HepG2 (cell line): ENCODE measurements at regions not wholly inside any gene's neighbourhood (a gene's known extent, or its start where the extent isn't known, plus 50 kb on each side); places are given as distances from the start of the nearest gene placed in this dataset.
A peak's percentile ranks its signal among the peaks of the same experiment; 100 is the strongest.

ENCODE experiments used
- ATAC-seq: fragments of 200-7000 bp; cut with Tn5 transposase; 3 replicates; pipeline ENCODE4 v1.9.1; 2020; ENCODE audit warnings: mild to moderate bottlenecking, moderate library complexity
- BruUV-seq: library from RNA; stranded (reverse); fragments of 400-500 nt; replicated peaks from 2 replicates; lab custom pipeline; 2021; lab: Mats Ljungman, UMichigan
- CTCF ChIA-PET: fragments of 300-600 bp; formaldehyde crosslinking; extraction: SDS; loops from one replicate; lab custom pipeline; 2021; ENCODE audit warnings: low total read pairs, inconsistent platforms, low intra/inter-chr PET ratio; lab: Yijun Ruan, JAX
- POLR2A ChIA-PET: fragments of 350-600 bp; sonication (Branson Sonifier 250); formaldehyde crosslinking; loops from one replicate; lab custom pipeline; 2020; ENCODE audit warnings: antibody characterized with exemption, inconsistent platforms; lab: Yijun Ruan, JAX
- DNase-seq: peaks from one replicate; pipeline ENCODE4 v3.0.0-alpha.2; 2015; ENCODE audit warnings: low spot score
- FAIRE-seq: peaks from 3 replicates; lab custom pipeline; 2011; peaks lifted over from hg19 to GRCh38; lab: Jason Lieb, UNC
- H2AFZ ChIP-seq: one replicate; pipeline ENCODE4 v1.6.1; 2011; ENCODE audit warnings: low read length, inconsistent platforms
- H3K27ac ChIP-seq: fragments of 300-600 bp; 3 replicates; pipeline ENCODE4 v1.8.0; 2011; ENCODE audit warnings: mixed run types, mild to moderate bottlenecking, mixed read lengths, low read length, inconsistent platforms; ENCODE audit not compliant: insufficient read depth; ENCODE audit errors: extremely low read length
- H3K27me3 ChIP-seq, 2 experiments: fragments of 200-600 bp in 1 of 2; 2 replicates in 1 of 2; 3 replicates in 1 of 2; pipeline versions ENCODE4 v1.6.0 to v1.8.0; 2011; ENCODE audit warnings: low read length in 2 of 2, mild to moderate bottlenecking in 2 of 2, moderate library complexity in 2 of 2, inconsistent platforms in 1 of 2; ENCODE audit not compliant: insufficient read depth in 2 of 2, control insufficient read depth in 1 of 2
- H3K36me3 ChIP-seq, 2 experiments: fragments of 200-600 bp in 1 of 2; replicated peaks in 1 of 2; 2 replicates in 1 of 2; 3 replicates in 1 of 2; pipeline versions ENCODE4 v1.5.1 to v1.8.0; 2011; ENCODE audit warnings: low read length in 2 of 2, inconsistent platforms in 1 of 2; ENCODE audit not compliant: insufficient read depth in 2 of 2, control insufficient read depth in 1 of 2
- H3K4me1 ChIP-seq: 2 replicates; pipeline ENCODE4 v1.5.1; 2012; ENCODE audit warnings: low read length, inconsistent platforms; ENCODE audit not compliant: insufficient read depth
- H3K4me2 ChIP-seq: 2 replicates; pipeline ENCODE4 v1.6.0; 2011; ENCODE audit warnings: low read depth, low read length, inconsistent platforms
- H3K4me3 ChIP-seq, 3 experiments: fragments of 200-600 bp in 1 of 3; sonication (generic), shearing (Covaris generic) in 1 of 3; replicated peaks in 1 of 3; 2 replicates each; pipeline ENCODE4 v1.5.1; 2011 to 2016; ENCODE audit warnings: low read length in 3 of 3, inconsistent platforms in 2 of 3, low read depth in 2 of 3, mild to moderate bottlenecking in 2 of 3, control low read depth in 1 of 3, mixed read lengths in 1 of 3; ENCODE audit not compliant: insufficient read depth in 1 of 3
- H3K79me2 ChIP-seq: one replicate; pipeline ENCODE4 v1.6.1; 2011; ENCODE audit warnings: low read length, inconsistent platforms; ENCODE audit not compliant: insufficient read depth
- H3K9ac ChIP-seq: 2 replicates; pipeline ENCODE4 v1.6.0; 2011; ENCODE audit warnings: mild to moderate bottlenecking, low read depth, low read length, inconsistent platforms; ENCODE audit not compliant: insufficient read depth
- H3K9me3 ChIP-seq: 2 replicates; pipeline ENCODE4 v1.5.1; 2012; ENCODE audit warnings: mild to moderate bottlenecking, low read length
- H4K20me1 ChIP-seq: 2 replicates; pipeline ENCODE4 v1.6.0; 2011; ENCODE audit warnings: inconsistent platforms, mild to moderate bottlenecking, low read length, moderate library complexity; ENCODE audit not compliant: insufficient read depth
- NAIF1 ChIP-seq: sonication (generic); formaldehyde crosslinking; IDR thresholded peaks from 2 replicates; pipeline ENCODE4 v1.5.0; 2020; ENCODE audit warnings: mild to moderate bottlenecking, missing genetic modification reagents, borderline replicate concordance
- ZNF260 ChIP-seq: sonication (generic); formaldehyde crosslinking; IDR thresholded peaks from 2 replicates; pipeline ENCODE4 v1.4.0; 2020; ENCODE audit warnings: missing genetic modification reagents, low read depth, mild to moderate bottlenecking, borderline replicate concordance
- ZNF280D ChIP-seq: sonication (generic); formaldehyde crosslinking; IDR thresholded peaks from 2 replicates; pipeline ENCODE4 v1.5.1; 2020; ENCODE audit warnings: mild to moderate bottlenecking, missing genetic modification reagents
- ZNF652 ChIP-seq: IDR thresholded peaks from 2 replicates; pipeline ENCODE4 v1.6.1; 2016; ENCODE audit warnings: low read depth, borderline replicate concordance
- ZSCAN25 ChIP-seq: sonication (generic); formaldehyde crosslinking; IDR thresholded peaks from 2 replicates; pipeline ENCODE4 v1.8.0; 2022; ENCODE audit warnings: mild to moderate bottlenecking, missing genetic modification reagents
- WGBS: methylation state at CpG from one replicate; pipeline ENCODE4 v1.1.6; 2017; ENCODE audit warnings: low lambda C conversion rate; 5-methylcytosine and 5-hydroxymethylcytosine counted together
- in situ Hi-C: cut with HindIII; loops from 2 replicates; pipeline ENCODE4 v1.10.0; 2017; ENCODE audit warnings: low pct_unique_long_range_greater_than_20kb; ENCODE audit not compliant: extremely low pct_ligation_motif_present
- intact Hi-C: fragments of 100-400 bp; cut with micrococcal nuclease; formaldehyde crosslinking; loops from one replicate; pipeline ENCODE4 v1.10.0; 2022; ENCODE audit not compliant: unreplicated experiment
- TF ChIP-seq, protein P1 (sequence below): sonication (generic); formaldehyde crosslinking; IDR thresholded peaks from 2 replicates; pipeline ENCODE4 v1.4.0; 2020; ENCODE audit warnings: missing genetic modification reagents
- TF ChIP-seq, protein P2 (sequence below): sonication (generic); formaldehyde crosslinking; IDR thresholded peaks from 2 replicates; pipeline ENCODE4 v1.8.0; 2022; ENCODE audit warnings: missing genetic modification reagents, mild to moderate bottlenecking, inconsistent platforms, borderline replicate concordance
- TF ChIP-seq, protein P3 (sequence below): sonication (generic); formaldehyde crosslinking; IDR thresholded peaks from 2 replicates; pipeline ENCODE4 v1.4.0; 2020; ENCODE audit warnings: missing genetic modification reagents

GRCh38 chr6:168938546-168938945 lies 315.1 kb downstream of the THBS2 start:
- DNase-seq (no peak), ATAC-seq (no peak), FAIRE-seq (no peak)
- H3K9me3 ChIP-seq: no peaks in the 10 kb centered on the region
- POLR2A ChIA-PET: no interaction called here
- H3K4me2 ChIP-seq: no peak overlapping the region
- CTCF ChIA-PET: no interaction called here
- H3K79me2 ChIP-seq: no peaks in the 10 kb centered on the region
- H3K4me1 ChIP-seq: no peaks in the 10 kb centered on the region
- no peak overlapping the region for H3K9ac ChIP-seq
- in situ Hi-C loops (no loop called here), intact Hi-C loops (no loop called here)
- no peaks in the 10 kb centered on the region for H4K20me1 ChIP-seq
- TF ChIP-seq ZNF280D (CRISPR knock-in tag) (no peak), ZNF652 (peak; percentile 53; the same call in 1 of the 2 replicates)
- TF ChIP-seq, all 625 proteins: peak for 1
- no TSS peak for BruUV-seq
- Histone ChIP-seq H3K27me3 (peaks cover 3 to 65% of the 10 kb centered on the region in 2 experiments; a peak in 3 of 5 replicates), H2AFZ (no peak overlapping the region), H3K36me3 (no peaks in the 10 kb centered on the region), H3K4me3 (no peak overlapping the region), H3K27ac (no peak overlapping the region)
- WGBS: 52% methylated on average over 12 of the region's 12 CpGs

DNA sequence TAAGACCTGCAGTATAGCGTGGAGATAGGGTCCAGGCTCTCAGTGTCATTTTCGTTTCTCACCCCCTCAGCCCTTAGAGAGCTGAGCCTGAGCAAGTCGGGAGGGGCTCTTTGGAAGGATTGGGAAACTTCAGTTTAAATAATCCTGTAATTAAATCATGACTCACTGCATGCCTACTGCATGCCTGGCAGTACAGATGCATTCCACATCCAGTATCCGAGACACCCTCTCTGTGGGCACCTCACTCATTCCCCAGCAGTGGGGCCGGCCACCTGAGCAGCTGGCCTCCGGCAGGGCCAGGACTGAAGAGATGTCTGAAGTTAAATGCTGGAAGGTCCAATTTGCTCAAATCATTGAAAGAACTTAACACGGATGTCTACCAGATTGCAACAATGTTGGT lies 316.6 kb downstream of the THBS2 start:
- ATAC-seq (no peak), FAIRE-seq (no peak), DNase-seq (no peak)
- Histone ChIP-seq H3K36me3 (no peaks in the 10 kb centered on the region), H4K20me1 (no peaks in the 10 kb centered on the region), H3K27me3 (peaks cover 0 to 51% of the 10 kb centered on the region in 2 experiments; a peak in 3 of 5 replicates), H3K4me2 (no peak overlapping the region), H3K27ac (no peak overlapping the region), H3K9ac (no peak overlapping the region), H3K4me3 (no peak overlapping the region), H3K9me3 (no peaks in the 10 kb centered on the region), H2AFZ (no peak overlapping the region), H3K4me1 (no peaks in the 10 kb centered on the region), H3K79me2 (no peaks in the 10 kb centered on the region)
- in situ Hi-C loops: no loop called here
- CTCF ChIA-PET: no interaction called here
- 45% methylated on average over 6 of the region's 7 CpGs for whole genome bisulfite sequencing
- POLR2A ChIA-PET: no interaction called here
- intact Hi-C loops: no loop called here
- BruUV-seq: no TSS peak
- TF ChIP-seq, protein P1, sequence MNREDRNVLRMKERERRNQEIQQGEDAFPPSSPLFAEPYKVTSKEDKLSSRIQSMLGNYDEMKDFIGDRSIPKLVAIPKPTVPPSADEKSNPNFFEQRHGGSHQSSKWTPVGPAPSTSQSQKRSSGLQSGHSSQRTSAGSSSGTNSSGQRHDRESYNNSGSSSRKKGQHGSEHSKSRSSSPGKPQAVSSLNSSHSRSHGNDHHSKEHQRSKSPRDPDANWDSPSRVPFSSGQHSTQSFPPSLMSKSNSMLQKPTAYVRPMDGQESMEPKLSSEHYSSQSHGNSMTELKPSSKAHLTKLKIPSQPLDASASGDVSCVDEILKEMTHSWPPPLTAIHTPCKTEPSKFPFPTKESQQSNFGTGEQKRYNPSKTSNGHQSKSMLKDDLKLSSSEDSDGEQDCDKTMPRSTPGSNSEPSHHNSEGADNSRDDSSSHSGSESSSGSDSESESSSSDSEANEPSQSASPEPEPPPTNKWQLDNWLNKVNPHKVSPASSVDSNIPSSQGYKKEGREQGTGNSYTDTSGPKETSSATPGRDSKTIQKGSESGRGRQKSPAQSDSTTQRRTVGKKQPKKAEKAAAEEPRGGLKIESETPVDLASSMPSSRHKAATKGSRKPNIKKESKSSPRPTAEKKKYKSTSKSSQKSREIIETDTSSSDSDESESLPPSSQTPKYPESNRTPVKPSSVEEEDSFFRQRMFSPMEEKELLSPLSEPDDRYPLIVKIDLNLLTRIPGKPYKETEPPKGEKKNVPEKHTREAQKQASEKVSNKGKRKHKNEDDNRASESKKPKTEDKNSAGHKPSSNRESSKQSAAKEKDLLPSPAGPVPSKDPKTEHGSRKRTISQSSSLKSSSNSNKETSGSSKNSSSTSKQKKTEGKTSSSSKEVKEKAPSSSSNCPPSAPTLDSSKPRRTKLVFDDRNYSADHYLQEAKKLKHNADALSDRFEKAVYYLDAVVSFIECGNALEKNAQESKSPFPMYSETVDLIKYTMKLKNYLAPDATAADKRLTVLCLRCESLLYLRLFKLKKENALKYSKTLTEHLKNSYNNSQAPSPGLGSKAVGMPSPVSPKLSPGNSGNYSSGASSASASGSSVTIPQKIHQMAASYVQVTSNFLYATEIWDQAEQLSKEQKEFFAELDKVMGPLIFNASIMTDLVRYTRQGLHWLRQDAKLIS (CRISPR knock-in tag): no peak
- TF ChIP-seq, protein P2, sequence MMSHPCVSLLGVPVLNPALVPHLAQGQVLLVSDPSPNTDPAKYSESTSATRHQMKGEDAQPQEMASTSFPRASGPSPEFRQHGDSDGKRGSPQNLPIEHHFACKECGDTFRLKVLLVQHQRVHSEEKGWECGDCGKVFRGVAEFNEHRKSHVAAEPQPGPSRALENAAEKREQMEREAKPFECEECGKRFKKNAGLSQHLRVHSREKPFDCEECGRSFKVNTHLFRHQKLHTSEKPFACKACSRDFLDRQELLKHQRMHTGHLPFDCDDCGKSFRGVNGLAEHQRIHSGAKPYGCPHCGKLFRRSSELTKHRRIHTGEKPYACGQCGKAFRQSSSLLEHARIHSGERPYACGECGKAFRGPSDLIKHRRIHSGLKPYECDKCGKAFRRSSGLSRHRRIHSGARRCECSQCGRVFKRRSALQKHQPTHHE (CRISPR knock-in tag): no peak
- TF ChIP-seq ZSCAN25 (no peak), ZNF260 (no peak), NAIF1 (CRISPR knock-in tag) (no peak)
- TF ChIP-seq, protein P3, sequence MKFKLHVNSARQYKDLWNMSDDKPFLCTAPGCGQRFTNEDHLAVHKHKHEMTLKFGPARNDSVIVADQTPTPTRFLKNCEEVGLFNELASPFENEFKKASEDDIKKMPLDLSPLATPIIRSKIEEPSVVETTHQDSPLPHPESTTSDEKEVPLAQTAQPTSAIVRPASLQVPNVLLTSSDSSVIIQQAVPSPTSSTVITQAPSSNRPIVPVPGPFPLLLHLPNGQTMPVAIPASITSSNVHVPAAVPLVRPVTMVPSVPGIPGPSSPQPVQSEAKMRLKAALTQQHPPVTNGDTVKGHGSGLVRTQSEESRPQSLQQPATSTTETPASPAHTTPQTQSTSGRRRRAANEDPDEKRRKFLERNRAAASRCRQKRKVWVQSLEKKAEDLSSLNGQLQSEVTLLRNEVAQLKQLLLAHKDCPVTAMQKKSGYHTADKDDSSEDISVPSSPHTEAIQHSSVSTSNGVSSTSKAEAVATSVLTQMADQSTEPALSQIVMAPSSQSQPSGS: no peak
